ENCODE measurements at regions not wholly inside any gene's neighbourhood (a gene's known extent, or its start where the extent isn't known, plus 50 kb on each side); places are given as distances from the start of the nearest gene placed in this dataset.

DNA sequence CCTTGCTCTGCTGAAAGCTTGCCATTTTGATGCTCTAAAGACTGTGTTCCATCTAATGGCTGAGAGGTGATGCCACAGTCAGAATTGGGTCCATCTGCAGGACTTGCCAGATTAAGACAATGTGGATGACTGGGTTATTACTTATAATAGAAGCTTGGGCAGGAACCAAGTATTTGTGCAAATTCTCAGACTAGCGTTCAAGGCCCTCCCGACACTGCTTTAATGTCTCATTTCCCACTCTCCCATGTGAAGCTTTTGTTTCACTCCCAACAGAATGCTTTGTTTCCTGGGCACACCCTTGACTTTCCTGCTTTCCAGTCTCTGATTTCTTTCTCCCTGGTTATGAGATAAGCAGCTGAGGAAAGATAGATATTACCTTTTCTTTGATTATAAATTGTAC lies 215.8 kb downstream of the KCNS3 start:
- Histone ChIP-seq H3K36me3 (no peaks in the 10 kb centered on the region), H3K4me3 (no peak overlapping the region), H3K27me3 (no peaks in the 10 kb centered on the region), H3K27ac (peak overlapping the region in 1 of 12 donors; percentile 35), H3K4me1 (peaks cover 0 to 4% (median 0%) of the 10 kb centered on the region in 12 donors), H3K9me3 (no peaks in the 10 kb centered on the region)
- TF ChIP-seq POLR2A (IDR thresholded peaks at IDR 0.05) = no peak
- TF ChIP-seq, protein P1, sequence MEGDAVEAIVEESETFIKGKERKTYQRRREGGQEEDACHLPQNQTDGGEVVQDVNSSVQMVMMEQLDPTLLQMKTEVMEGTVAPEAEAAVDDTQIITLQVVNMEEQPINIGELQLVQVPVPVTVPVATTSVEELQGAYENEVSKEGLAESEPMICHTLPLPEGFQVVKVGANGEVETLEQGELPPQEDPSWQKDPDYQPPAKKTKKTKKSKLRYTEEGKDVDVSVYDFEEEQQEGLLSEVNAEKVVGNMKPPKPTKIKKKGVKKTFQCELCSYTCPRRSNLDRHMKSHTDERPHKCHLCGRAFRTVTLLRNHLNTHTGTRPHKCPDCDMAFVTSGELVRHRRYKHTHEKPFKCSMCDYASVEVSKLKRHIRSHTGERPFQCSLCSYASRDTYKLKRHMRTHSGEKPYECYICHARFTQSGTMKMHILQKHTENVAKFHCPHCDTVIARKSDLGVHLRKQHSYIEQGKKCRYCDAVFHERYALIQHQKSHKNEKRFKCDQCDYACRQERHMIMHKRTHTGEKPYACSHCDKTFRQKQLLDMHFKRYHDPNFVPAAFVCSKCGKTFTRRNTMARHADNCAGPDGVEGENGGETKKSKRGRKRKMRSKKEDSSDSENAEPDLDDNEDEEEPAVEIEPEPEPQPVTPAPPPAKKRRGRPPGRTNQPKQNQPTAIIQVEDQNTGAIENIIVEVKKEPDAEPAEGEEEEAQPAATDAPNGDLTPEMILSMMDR (IDR thresholded peaks at IDR 0.05) = no peak
- 18 to 71% (median 43%) methylated on average over 2 of the region's 2 CpGs for WGBS, 4 donors
- DNase-seq (no peak), ATAC-seq (peak in 2 of 4 donors; percentile 31 to 66)
- intact Hi-C loops (cut with DNase I) = no loop called here

- WGBS, 4 donors = 93 to 98% (median 93%) methylated on average over 3 of the region's 3 CpGs
- no peaks in the 10 kb centered on the region for H3K27me3 ChIP-seq
- ATAC-seq (no peak), DNase-seq (no peak)
- TF ChIP-seq POLR2A (IDR thresholded peaks at IDR 0.05) = no peak
- TF ChIP-seq, protein P1 (IDR thresholded peaks at IDR 0.05) = no peak
- intact Hi-C loops (cut with DNase I) = no loop called here
- H3K36me3 ChIP-seq = no peaks in the 10 kb centered on the region
- H3K4me3 ChIP-seq = no peak overlapping the region
- H3K9me3 ChIP-seq = no peaks in the 10 kb centered on the region
- H3K4me1 ChIP-seq = peaks cover 0 to 4% (median 0%) of the 10 kb centered on the region in 12 donors
- H3K27ac ChIP-seq = no peak overlapping the region
Measured at GRCh38 chr2:18093196-18093595, 214.7 kb downstream of the KCNS3 start.

- peaks cover 0 to 4% (median 0%) of the 10 kb centered on the region in 12 donors for H3K4me1 ChIP-seq
- no peak overlapping the region for H3K4me3 ChIP-seq
- no peak for DNase-seq
- TF ChIP-seq, protein P1 (IDR thresholded peaks at IDR 0.05) = no peak
- no peak for TF ChIP-seq POLR2A (IDR thresholded peaks at IDR 0.05)
- intact Hi-C loops (cut with DNase I) = no loop called here
- H3K27me3 ChIP-seq = no peaks in the 10 kb centered on the region
- H3K36me3 ChIP-seq = no peaks in the 10 kb centered on the region
- no peaks in the 10 kb centered on the region for H3K9me3 ChIP-seq
- ATAC-seq = no peak
- no peak overlapping the region for H3K27ac ChIP-seq
- 74 to 84% (median 82%) methylated on average over 1 of the region's 1 CpG for WGBS, 4 donors
Measured at GRCh38 chr2:18092760-18093159, 214.3 kb downstream of the KCNS3 start.

GRCh38 chr2:18085593-18085992 lies 207.1 kb downstream of the KCNS3 start:
- H3K9me3 ChIP-seq = peaks cover 0 to 7% (median 0%) of the 10 kb centered on the region in 12 donors
- peaks cover 0 to 11% (median 0%) of the 10 kb centered on the region in 12 donors for H3K4me1 ChIP-seq
- DNase-seq (no peak), ATAC-seq (no peak)
- no peak overlapping the region for H3K27ac ChIP-seq
- intact Hi-C loops (cut with DNase I) = no loop called here
- no peak overlapping the region for H3K4me3 ChIP-seq
- TF ChIP-seq POLR2A (IDR thresholded peaks at IDR 0.05) = no peak
- TF ChIP-seq, protein P1 (IDR thresholded peaks at IDR 0.05) = no peak
- H3K36me3 ChIP-seq = no peaks in the 10 kb centered on the region
- H3K27me3 ChIP-seq = no peaks in the 10 kb centered on the region
